GM21526 (cell line): ENCODE measurements at regions not wholly inside any gene's neighbourhood (a gene's known extent, or its start where the extent isn't known, plus 50 kb on each side); places are given as distances from the start of the nearest gene placed in this dataset.

Source experiments
- ATAC-seq: cut with Tn5 transposase; IDR thresholded peaks from one replicate; pipeline ENCODE4 v1.9.1; 2021; ENCODE audit warnings: moderate library complexity; ENCODE audit not compliant: unreplicated experiment, low FRiP score

- ATAC-seq = no peak
Measured at GRCh38 chr4:180940680-180941079, 1302.5 kb upstream of the TENM3 start.

- no peak for ATAC-seq
Measured at GRCh38 chr4:180942367-180942916, 1300.8 kb upstream of the TENM3 start.

GRCh38 chr4:180946188-180946587, 1297.0 kb upstream of the TENM3 start:
- ATAC-seq = no peak

- no peak for ATAC-seq
Measured at GRCh38 chr4:180947425-180947824, 1295.8 kb upstream of the TENM3 start.

GRCh38 chr4:180949424-180950213, 1293.6 kb upstream of the TENM3 start:
- no peak for ATAC-seq

GRCh38 chr4:180950377-180950776, 1292.8 kb upstream of the TENM3 start:
- ATAC-seq = no peak

- no peak for ATAC-seq
Measured at GRCh38 chr4:180951312-180951711, 1291.9 kb upstream of the TENM3 start.

- ATAC-seq = no peak
Measured at GRCh38 chr4:180953572-180953971, 1289.6 kb upstream of the TENM3 start.

- no peak for ATAC-seq
Measured at GRCh38 chr4:180960743-180961401, 1282.3 kb upstream of the TENM3 start.

GRCh38 chr4:180962268-180962667, 1280.9 kb upstream of the TENM3 start:
- ATAC-seq = no peak

- ATAC-seq = no peak
Measured at GRCh38 chr4:180966312-180966711, 1276.9 kb upstream of the TENM3 start.

- ATAC-seq = no peak
Measured at GRCh38 chr4:180967936-180968335, 1275.3 kb upstream of the TENM3 start.

- no peak for ATAC-seq
Measured at GRCh38 chr4:180973894-180974293, 1269.3 kb upstream of the TENM3 start.

- no peak for ATAC-seq
Measured at GRCh38 chr4:180990931-180991330, 1252.3 kb upstream of the TENM3 start.

- ATAC-seq = no peak
Measured at GRCh38 chr4:180993244-180993836, 1249.9 kb upstream of the TENM3 start.

GRCh38 chr4:180994722-180995121, 1248.5 kb upstream of the TENM3 start:
- ATAC-seq = no peak

- no peak for ATAC-seq
Measured at GRCh38 chr4:180999217-180999616, 1244.0 kb upstream of the TENM3 start.

- ATAC-seq = no peak
Measured at GRCh38 chr4:181004056-181004455, 1239.1 kb upstream of the TENM3 start.

- ATAC-seq = no peak
Measured at GRCh38 chr4:181006499-181007260, 1236.5 kb upstream of the TENM3 start.

- no peak for ATAC-seq
Measured at GRCh38 chr4:181007751-181008150, 1235.5 kb upstream of the TENM3 start.

- no peak for ATAC-seq
Measured at GRCh38 chr4:181008164-181008563, 1235.0 kb upstream of the TENM3 start.
